SH-SY5Y (cell line): ENCODE measurements at regions not wholly inside any gene's neighbourhood (a gene's known extent, or its start where the extent isn't known, plus 50 kb on each side); places are given as distances from the start of the nearest gene placed in this dataset.

ENCODE experiments used
- GATA2 ChIP-seq: IDR thresholded peaks from 2 replicates; pipeline ENCODE4 v1.6.1; 2011; ENCODE audit warnings: mild to moderate bottlenecking, low read depth, low read length
- GATA3 ChIP-seq: IDR thresholded peaks from 2 replicates; pipeline ENCODE4 v1.6.1; 2011; ENCODE audit warnings: low read depth, mild to moderate bottlenecking, low read length, moderate library complexity

GRCh38 chr2:147512206-147512605 is 332.6 kb upstream of the ACVR2A start:
- TF ChIP-seq GATA3 (no peak), GATA2 (no peak)

GRCh38 chr2:147511491-147511948 is 333.3 kb upstream of the ACVR2A start:
- TF ChIP-seq GATA2 (no peak), GATA3 (no peak)

- no peak for TF ChIP-seq GATA3
- no peak for TF ChIP-seq GATA2
Observed at GRCh38 chr2:147509821-147510220, 335.0 kb upstream of the ACVR2A start.

GRCh38 chr2:147506889-147507288 is 337.9 kb upstream of the ACVR2A start:
- TF ChIP-seq GATA2, result no peak
- no peak for TF ChIP-seq GATA3

GRCh38 chr2:147502711-147503290 is 342.0 kb upstream of the ACVR2A start:
- TF ChIP-seq GATA3 (no peak), GATA2 (no peak)

- TF ChIP-seq GATA2 (no peak), GATA3 (no peak)
Observed at GRCh38 chr2:147501968-147502367, 342.9 kb upstream of the ACVR2A start.

- no peak for TF ChIP-seq GATA3
- TF ChIP-seq GATA2, result no peak
Observed at GRCh38 chr2:147500819-147501395, 343.9 kb upstream of the ACVR2A start.

GRCh38 chr2:147500229-147500628 is 344.6 kb upstream of the ACVR2A start:
- no peak for TF ChIP-seq GATA2
- no peak for TF ChIP-seq GATA3

GRCh38 chr2:147499785-147500184 is 345.0 kb upstream of the ACVR2A start:
- no peak for TF ChIP-seq GATA3

- TF ChIP-seq GATA2 (no peak), GATA3 (no peak)
Observed at GRCh38 chr2:147495734-147496133, 349.1 kb upstream of the ACVR2A start.

- no peak for TF ChIP-seq GATA3
- no peak for TF ChIP-seq GATA2
Observed at GRCh38 chr2:147492471-147492870, 352.4 kb upstream of the ACVR2A start.

- TF ChIP-seq GATA2, result no peak
- TF ChIP-seq GATA3, result no peak
Observed at GRCh38 chr2:147491506-147491905, 353.3 kb upstream of the ACVR2A start.

GRCh38 chr2:147490401-147491261 is 354.2 kb upstream of the ACVR2A start:
- TF ChIP-seq GATA2 (no peak), GATA3 (no peak)

GRCh38 chr2:147488472-147488871 is 356.4 kb upstream of the ACVR2A start:
- TF ChIP-seq GATA3, result no peak
- TF ChIP-seq GATA2, result no peak

- TF ChIP-seq GATA2 (no peak), GATA3 (no peak)
Observed at GRCh38 chr2:147487978-147488289, 356.9 kb upstream of the ACVR2A start.
